Panc1 (cell line): ENCODE measurements at regions not wholly inside any gene's neighbourhood (a gene's known extent, or its start where the extent isn't known, plus 50 kb on each side); places are given as distances from the start of the nearest gene placed in this dataset.

ENCODE experiments used
- ATAC-seq: fragments of 200-7000 bp; cut with Tn5 transposase; 2 replicates; pipeline ENCODE4 v1.9.1; 2020; ENCODE audit warnings: mild to moderate bottlenecking, moderate library complexity
- BruUV-seq: library from RNA; stranded (reverse); fragments of 400-500 nt; replicated peaks from 2 replicates; lab custom pipeline; 2021; lab: Mats Ljungman, UMichigan
- CTCF ChIA-PET: fragments of 300-600 bp; sonication (Branson Sonifier 250); formaldehyde crosslinking; loops from one replicate; lab custom pipeline; 2022; ENCODE audit warnings: antibody characterized with exemption; lab: Charles Lee
- POLR2A ChIA-PET: fragments of 300-600 bp; sonication (Branson Sonifier 250); formaldehyde crosslinking; loops from one replicate; lab custom pipeline; 2022; ENCODE audit warnings: antibody characterized with exemption; lab: Charles Lee
- DNase-seq: peaks from one replicate; pipeline ENCODE4 v3.0.0-alpha.2; 2010; ENCODE audit warnings: low read depth, low spot score
- H3K27ac ChIP-seq: 2 replicates; pipeline ENCODE4 v1.5.1; 2011; ENCODE audit warnings: mild to moderate bottlenecking, low read length, inconsistent platforms
- H3K27me3 ChIP-seq: fragments of 200-500 bp; sonication (Bioruptor generic); 2 replicates; pipeline ENCODE4 v1.6.0; 2014; ENCODE audit warnings: low read length, inconsistent platforms; ENCODE audit not compliant: control insufficient read depth, insufficient read depth
- H3K36me3 ChIP-seq: fragments of 200-500 bp; sonication (Bioruptor generic); 2 replicates; pipeline ENCODE4 v1.5.1; 2014; ENCODE audit warnings: inconsistent platforms, mild to moderate bottlenecking, low read length, moderate library complexity; ENCODE audit not compliant: control insufficient read depth, insufficient read depth
- H3K4me1 ChIP-seq: 2 replicates; pipeline ENCODE4 v1.5.1; 2011; ENCODE audit warnings: inconsistent platforms, mild to moderate bottlenecking, low read length, moderate library complexity; ENCODE audit not compliant: control insufficient read depth, insufficient read depth
- H3K4me3 ChIP-seq, 2 experiments: 2 replicates each; pipeline ENCODE4 v1.5.1; 2011 to 2012; ENCODE audit warnings: low read depth in 2 of 2, low read length in 2 of 2, mild to moderate bottlenecking in 2 of 2, inconsistent platforms in 1 of 2, moderate library complexity in 1 of 2
- H3K9me3 ChIP-seq: fragments of 200-500 bp; sonication (Bioruptor generic); 2 replicates; pipeline ENCODE4 v1.5.1; 2014; ENCODE audit warnings: low read depth, mild to moderate bottlenecking, inconsistent platforms, low read length, moderate library complexity; ENCODE audit not compliant: control insufficient read depth, insufficient read depth
- POLR2AphosphoS5 ChIP-seq: IDR thresholded peaks from 2 replicates; pipeline ENCODE4 v1.6.1; 2012; ENCODE audit warnings: mild to moderate bottlenecking, low read depth, low read length, moderate library complexity
- SIN3A ChIP-seq: IDR thresholded peaks from 2 replicates; pipeline ENCODE4 v1.6.1; 2012; ENCODE audit warnings: low read depth, mild to moderate bottlenecking, low read length, moderate library complexity, borderline replicate concordance; ENCODE audit not compliant: insufficient read depth
- TCF7L2 ChIP-seq: IDR thresholded peaks from 2 replicates; pipeline ENCODE4 v1.6.1; 2011; ENCODE audit warnings: mild to moderate bottlenecking, low read depth, low read length, inconsistent platforms
- in situ Hi-C: cut with HindIII; loops from 2 replicates; pipeline ENCODE4 v1.10.0; 2016; ENCODE audit warnings: low sequenced_read_pairs, low pct_unique_long_range_greater_than_20kb
- intact Hi-C: fragments of 100-400 bp; cut with micrococcal nuclease; formaldehyde crosslinking; loops from one replicate; pipeline ENCODE4 v1.10.0; 2022; ENCODE audit not compliant: unreplicated experiment
- TF ChIP-seq, protein P1 (sequence below), 2 experiments: IDR thresholded peaks; 2 replicates each; pipeline ENCODE4 v1.6.1; 2011 to 2012; ENCODE audit warnings: low read depth in 2 of 2, control low read depth in 1 of 2, low read length in 1 of 2, mild to moderate bottlenecking in 1 of 2, moderate library complexity in 1 of 2; ENCODE audit not compliant: insufficient read depth in 1 of 2
- TF ChIP-seq, protein P2 (sequence below): fragments of 450-650 bp; IDR thresholded peaks from 2 replicates; pipeline ENCODE4 v1.5.1; 2017; ENCODE audit warnings: mild to moderate bottlenecking

DNA sequence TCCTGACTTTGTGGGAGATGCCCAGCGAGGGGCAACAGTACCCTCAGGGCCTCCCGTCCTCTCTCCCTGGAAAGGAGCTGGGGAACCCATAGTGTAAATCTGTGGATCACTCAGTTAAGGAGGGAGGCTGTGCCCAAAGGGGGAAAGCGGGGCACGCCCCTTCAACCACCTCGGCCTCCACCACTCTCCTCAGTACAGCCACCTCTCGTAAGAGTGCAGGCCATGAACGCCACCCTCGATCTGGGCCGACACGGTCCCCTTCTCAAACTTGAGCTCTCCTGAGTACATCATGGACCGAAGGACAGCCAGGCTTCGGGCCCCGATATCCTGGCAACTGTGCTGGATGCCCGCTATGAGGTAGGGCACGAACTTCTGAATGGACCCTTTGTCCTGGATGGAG is 221.8 kb upstream of the ATP6AP2 start:
- Histone ChIP-seq H3K27me3 (no peaks in the 10 kb centered on the region), H3K4me1 (no peaks in the 10 kb centered on the region), H3K9me3 (no peaks in the 10 kb centered on the region), H3K4me3 (no peak overlapping the region), H3K36me3 (no peaks in the 10 kb centered on the region), H3K27ac (no peak overlapping the region)
- DNase-seq, result no peak
- no peak for ATAC-seq
- POLR2A ChIA-PET, result no interaction called here
- intact Hi-C loops, result no loop called here
- CTCF ChIA-PET, result no interaction called here
- in situ Hi-C loops, result no loop called here
- no TSS peak for BruUV-seq
- TF ChIP-seq POLR2AphosphoS5, result no peak
- TF ChIP-seq SIN3A, result no peak
- TF ChIP-seq, protein P1, sequence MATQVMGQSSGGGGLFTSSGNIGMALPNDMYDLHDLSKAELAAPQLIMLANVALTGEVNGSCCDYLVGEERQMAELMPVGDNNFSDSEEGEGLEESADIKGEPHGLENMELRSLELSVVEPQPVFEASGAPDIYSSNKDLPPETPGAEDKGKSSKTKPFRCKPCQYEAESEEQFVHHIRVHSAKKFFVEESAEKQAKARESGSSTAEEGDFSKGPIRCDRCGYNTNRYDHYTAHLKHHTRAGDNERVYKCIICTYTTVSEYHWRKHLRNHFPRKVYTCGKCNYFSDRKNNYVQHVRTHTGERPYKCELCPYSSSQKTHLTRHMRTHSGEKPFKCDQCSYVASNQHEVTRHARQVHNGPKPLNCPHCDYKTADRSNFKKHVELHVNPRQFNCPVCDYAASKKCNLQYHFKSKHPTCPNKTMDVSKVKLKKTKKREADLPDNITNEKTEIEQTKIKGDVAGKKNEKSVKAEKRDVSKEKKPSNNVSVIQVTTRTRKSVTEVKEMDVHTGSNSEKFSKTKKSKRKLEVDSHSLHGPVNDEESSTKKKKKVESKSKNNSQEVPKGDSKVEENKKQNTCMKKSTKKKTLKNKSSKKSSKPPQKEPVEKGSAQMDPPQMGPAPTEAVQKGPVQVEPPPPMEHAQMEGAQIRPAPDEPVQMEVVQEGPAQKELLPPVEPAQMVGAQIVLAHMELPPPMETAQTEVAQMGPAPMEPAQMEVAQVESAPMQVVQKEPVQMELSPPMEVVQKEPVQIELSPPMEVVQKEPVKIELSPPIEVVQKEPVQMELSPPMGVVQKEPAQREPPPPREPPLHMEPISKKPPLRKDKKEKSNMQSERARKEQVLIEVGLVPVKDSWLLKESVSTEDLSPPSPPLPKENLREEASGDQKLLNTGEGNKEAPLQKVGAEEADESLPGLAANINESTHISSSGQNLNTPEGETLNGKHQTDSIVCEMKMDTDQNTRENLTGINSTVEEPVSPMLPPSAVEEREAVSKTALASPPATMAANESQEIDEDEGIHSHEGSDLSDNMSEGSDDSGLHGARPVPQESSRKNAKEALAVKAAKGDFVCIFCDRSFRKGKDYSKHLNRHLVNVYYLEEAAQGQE (IDR thresholded peaks at IDR 0.05; ENCODE audit: insufficient read depth in 1 of 2, low read depth in 2 of 2, low read length in 1 of 2), result no peak
- TF ChIP-seq TCF7L2, result no peak
- TF ChIP-seq, protein P2, sequence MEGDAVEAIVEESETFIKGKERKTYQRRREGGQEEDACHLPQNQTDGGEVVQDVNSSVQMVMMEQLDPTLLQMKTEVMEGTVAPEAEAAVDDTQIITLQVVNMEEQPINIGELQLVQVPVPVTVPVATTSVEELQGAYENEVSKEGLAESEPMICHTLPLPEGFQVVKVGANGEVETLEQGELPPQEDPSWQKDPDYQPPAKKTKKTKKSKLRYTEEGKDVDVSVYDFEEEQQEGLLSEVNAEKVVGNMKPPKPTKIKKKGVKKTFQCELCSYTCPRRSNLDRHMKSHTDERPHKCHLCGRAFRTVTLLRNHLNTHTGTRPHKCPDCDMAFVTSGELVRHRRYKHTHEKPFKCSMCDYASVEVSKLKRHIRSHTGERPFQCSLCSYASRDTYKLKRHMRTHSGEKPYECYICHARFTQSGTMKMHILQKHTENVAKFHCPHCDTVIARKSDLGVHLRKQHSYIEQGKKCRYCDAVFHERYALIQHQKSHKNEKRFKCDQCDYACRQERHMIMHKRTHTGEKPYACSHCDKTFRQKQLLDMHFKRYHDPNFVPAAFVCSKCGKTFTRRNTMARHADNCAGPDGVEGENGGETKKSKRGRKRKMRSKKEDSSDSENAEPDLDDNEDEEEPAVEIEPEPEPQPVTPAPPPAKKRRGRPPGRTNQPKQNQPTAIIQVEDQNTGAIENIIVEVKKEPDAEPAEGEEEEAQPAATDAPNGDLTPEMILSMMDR, result no peak

DNA sequence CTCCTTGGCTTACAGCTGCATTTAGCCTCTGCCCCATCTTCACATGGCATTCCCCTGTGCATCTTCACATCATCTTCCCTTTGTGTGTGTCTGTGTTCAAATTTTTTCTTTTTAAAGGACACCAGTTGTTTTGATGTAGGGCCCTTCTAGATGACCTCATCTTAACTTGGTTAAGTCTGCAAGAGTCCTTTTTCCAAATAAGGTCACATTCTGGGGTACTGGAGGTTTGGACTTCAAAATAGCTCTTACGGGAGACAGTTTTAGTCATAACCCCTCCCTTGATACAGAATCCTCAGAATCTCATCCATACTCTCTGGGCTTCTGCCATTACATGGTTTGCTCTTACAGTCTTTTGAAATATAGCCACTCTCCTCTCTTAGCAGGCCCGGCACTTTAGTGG is 231.5 kb upstream of the ATP6AP2 start:
- POLR2A ChIA-PET, result no interaction called here
- intact Hi-C loops, result no loop called here
- no peak overlapping the region for H3K4me3 ChIP-seq
- ATAC-seq (no peak), DNase-seq (no peak)
- in situ Hi-C loops, result no loop called here
- H3K27ac ChIP-seq, result no peak overlapping the region
- no peaks in the 10 kb centered on the region for H3K36me3 ChIP-seq
- no TSS peak for BruUV-seq
- CTCF ChIA-PET, result no interaction called here
- H3K27me3 ChIP-seq, result no peaks in the 10 kb centered on the region
- no peaks in the 10 kb centered on the region for H3K9me3 ChIP-seq
- H3K4me1 ChIP-seq, result no peaks in the 10 kb centered on the region
- TF ChIP-seq POLR2AphosphoS5, result no peak
- no peak for TF ChIP-seq SIN3A
- TF ChIP-seq, protein P2, result no peak
- no peak for TF ChIP-seq TCF7L2
- TF ChIP-seq, protein P1 (IDR thresholded peaks at IDR 0.05; ENCODE audit: insufficient read depth in 1 of 2, low read depth in 2 of 2, low read length in 1 of 2), result no peak
